ENCODE measurements at regions not wholly inside any gene's neighbourhood (a gene's known extent, or its start where the extent isn't known, plus 50 kb on each side); places are given as distances from the start of the nearest gene placed in this dataset.

DNA sequence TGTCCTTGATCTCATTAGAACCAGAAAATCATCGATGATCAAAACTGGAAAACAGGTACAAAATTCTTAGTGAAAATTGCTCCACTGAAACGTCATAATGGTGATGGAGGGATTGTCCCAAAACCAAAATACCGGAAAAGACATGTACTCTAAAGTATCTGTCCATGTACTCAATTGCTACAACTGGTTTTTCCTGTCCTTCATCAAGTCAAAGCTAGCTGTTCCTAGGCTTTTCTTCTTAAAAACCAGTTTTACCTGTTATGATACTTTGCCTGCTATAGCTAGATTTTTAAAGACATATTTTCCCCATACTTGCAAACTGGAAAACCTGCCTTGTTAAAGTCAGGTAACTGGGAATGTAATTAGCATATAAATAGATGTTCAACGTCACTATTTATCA, 50.5 kb upstream of the LRRC1 start:
- DNase-seq = peak; percentile 74

DNA sequence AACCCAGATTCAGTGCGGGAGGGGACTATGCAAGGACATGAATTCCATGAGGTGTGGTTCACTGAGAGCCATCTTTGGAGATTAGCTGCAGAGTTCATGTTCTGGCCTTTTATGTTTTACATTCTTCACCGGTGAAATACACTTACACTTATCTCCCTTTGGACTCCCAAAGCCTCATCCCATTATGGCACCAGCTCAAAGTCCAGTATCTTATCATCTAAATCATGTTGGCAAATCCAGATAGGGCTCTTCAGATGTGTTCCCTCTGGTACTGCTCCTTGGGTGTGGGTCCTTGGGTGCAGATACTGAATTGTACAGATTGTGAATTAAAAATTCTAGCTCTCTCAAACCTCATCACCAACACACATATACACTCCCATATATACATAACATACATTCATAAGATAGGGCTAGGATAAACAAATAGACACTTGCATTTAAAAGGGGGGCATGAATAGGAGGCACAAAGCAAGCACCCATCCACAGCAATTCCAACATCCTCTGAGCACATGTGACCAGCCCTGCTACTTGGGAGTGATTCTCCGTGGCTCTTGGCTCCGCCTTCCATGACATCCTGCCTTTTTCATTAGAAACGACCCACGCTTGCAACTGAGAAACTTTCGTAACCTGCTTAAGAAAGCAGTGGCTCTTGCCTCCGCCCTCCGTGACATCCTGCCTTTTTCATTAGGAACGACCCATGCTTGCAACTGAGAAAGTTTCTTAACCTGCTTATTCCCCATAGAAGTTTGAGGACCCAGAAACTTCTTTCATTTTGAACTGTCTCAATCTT, 53.6 kb upstream of the LRRC1 start:
- no peak for DNase-seq

DNA sequence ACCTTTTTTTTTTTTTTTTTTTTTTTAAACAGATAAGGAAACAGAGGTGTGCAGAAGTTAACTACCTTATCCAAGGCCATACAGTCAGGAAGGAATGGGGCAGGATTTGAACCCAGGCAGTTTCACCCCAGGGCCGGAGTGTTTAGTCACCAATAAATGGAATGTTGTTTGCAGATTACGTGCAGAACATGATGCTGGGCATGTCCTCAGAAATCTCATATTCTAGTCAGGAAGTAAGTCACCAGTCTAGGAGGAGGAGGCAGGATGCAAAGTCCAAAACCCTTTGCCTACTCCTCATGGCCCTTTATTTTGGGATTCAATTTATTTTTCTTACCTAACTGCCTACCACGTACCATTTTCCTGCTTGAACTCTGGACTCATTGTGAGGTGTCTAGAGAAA, 57.1 kb upstream of the LRRC1 start:
- no peak for DNase-seq

DNA sequence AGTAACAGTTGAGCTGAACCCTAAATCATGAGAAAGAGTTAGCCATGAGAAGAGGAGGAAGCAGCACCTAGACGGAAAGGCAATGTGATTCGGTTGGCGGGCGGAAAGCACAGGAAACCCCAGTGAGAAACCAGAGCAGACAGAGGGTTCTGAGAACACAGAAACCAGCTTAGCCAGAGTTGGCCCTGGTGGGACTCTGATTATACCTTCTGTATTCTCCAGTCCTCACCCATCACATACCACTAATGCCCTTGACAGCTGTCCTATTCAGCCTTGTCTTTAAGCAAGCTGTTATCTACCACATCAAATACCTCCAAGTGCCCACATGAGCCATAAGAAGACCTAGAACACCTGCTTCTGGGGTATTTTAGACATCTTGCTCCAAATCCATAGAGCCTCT, 58.9 kb upstream of the LRRC1 start:
- DNase-seq = no peak

DNA sequence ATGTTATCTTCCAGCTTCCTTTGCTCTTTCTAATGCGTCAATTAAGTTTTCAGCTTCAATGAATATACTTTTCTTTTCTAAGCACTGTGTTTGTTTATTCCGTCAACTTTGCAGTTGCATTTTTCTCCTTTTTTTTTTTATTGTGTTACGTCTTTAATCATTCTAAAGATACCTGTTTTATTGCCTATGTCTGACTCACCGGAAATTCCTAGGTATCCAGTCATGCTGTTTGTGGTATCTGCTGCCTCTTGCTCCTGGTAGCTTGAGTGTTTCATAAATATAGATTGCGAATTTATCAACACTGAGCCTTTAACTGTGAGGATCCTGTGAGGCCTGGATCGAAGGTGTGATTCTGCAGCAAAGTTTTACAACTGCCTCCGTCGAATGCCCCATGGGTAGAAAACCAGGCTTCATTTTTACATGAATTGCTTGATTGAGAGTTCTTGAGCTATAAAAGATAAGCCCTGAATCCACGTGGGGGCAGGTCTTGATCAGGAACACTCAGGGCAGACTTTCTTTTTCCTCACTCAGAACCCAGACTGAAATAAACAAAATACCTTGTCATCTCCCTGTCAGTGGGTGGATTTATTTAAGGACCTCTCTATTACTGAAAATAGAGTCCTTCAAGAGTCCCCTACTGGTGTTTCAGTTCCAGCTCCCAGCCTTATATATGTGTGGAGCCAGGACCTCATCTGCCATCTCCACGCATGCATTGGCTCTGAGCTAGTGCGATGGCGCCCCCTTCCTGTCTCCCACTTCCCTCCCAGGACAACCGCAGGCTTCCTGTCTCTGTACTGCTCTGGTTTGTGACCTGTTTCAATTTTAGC, 60.1 kb upstream of the LRRC1 start:
- no peak for DNase-seq

DNA sequence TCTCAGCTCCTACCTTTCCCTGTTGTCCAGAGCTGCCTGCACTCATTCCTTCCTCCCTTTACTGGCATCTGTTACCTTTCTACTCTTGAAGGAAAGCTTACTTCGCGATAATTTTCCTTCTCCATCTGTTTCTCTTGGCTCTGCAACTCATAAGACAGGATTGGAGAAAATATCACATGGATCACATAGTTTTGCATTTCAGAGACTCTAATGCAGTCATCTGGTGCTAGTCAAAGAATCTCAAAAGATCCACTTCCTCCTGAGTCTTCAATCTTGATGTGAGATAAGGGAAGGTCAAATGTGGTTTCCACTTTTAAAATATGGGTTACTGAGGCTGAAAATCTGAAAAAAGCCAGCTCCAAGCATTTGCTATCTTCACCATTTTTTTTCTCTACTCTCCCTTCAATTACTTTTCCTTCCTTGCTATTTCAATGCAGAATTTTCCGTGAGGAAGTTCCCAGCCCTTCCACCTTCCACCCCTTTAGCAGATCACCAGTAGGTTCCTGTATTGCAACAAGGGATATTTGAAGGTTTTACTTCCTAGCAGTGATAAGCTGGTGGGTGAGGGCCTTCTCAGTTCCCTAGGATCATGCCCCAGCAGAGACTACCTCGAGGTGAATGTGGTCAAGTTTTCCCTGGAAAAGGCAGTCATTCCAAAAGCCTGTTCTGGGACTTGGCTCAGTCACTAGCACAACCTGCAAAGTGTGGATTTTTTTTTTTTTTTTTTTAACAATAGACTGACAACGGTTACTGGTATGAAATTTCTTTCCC, 62.8 kb upstream of the LRRC1 start:
- no peak for DNase-seq

DNA sequence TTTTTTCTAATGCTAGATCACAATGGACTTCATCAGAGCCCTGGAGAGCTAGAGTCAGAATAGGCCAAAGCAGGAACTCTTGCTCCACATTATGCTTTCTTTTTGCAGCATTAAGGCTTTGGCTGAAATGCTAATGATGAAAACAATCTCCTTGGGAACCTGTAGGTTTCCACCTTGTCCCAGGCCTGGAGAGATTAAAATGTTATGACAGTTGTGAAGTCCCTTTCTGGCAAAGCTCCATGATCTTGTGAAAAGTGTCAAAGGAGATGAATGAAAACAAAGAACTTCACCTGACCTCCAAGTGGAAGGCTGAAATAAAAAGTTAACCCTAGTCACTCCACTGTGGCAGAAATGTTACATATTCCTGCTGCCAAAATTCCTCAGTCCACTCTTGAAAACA, 64.0 kb upstream of the LRRC1 start:
- no peak for DNase-seq

DNA sequence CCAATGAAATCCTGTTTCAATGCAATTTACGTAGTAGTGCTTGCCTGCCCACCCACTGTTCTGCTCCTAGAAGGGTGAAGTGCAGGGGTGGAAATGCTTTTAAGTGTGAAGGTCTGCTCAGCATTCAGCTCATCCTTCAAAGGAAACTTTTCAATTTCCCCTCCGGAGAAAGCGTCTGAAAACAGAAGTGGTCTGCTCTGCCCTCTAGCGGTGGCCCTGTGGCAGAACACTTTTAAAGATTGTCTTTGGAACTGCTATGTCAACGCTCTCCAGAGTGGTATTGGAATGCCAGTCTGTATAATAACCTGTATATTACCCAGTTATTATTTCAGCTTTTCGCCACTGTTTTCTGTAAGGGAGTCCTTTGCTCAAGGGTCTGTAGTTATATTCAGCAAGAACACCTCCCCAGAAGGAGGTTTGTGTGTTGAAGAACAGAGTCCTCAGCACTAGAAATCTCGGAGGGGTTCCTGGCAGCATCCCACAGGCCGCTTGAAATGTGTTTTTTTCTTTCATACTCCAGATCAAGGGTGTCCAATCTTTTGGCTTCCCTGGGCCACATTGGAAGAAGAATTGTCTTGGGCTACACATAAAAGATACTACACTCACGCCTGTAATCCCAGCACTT, 63.1 kb upstream of the KLHL31 start:
- no peak for DNase-seq

DNA sequence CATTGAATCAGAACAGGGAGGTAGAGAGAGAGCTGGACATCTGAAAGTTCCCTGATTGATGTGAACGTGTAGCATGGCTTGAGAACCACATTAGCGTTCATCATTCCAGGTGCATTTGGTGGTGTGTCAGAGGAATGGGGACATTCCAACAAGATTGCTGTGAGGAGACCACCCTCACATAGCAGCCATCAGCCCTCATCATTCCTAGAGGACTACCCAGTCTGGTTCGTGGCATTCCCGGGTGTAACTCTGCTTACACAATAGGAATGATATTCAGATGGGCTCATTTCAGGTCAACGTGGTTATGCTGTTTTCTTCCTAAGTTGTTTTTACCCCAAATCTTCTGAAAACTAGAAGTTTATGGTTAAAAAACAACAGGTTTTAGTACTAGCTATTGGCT, 62.2 kb upstream of the KLHL31 start:
- DNase-seq = no peak

DNA sequence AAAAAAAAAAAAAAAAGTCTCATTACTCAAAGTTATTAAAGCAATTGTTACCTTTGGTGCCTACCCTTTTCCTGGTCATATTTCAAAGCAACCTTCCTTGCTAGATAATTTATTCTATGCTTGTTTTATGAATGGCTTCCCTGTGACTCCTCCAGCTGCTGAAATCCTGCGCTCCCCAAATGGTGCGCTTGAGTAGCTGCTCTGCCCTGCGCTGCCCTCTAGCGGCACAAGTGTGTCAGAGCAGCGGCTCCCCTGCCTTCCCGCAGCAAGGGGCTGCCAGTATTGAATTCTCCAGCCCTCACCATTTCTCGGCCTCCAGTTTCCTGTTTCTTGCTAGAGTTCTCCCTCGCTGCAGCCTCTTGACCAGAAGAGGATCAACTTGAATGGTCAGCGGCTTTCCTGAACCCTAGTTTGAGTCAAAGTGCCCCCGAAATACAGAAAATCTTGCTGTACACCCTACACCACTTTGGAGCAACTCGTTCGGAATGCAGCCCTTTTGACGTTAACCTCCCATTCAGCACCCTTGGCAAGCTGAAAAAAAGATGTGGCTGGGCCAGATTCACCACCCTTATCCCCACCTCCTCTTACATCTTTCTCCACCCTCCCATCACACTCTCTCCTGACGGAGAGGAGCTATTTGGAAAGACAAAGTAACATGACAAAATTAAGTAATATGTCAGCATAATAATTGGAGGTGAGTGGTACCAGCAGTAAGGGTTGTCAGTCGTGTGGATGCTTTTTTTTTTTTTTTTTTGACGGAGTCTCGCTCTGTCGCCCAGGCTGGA, 60.4 kb upstream of the KLHL31 start:
- peak; percentile 5 for DNase-seq

DNA sequence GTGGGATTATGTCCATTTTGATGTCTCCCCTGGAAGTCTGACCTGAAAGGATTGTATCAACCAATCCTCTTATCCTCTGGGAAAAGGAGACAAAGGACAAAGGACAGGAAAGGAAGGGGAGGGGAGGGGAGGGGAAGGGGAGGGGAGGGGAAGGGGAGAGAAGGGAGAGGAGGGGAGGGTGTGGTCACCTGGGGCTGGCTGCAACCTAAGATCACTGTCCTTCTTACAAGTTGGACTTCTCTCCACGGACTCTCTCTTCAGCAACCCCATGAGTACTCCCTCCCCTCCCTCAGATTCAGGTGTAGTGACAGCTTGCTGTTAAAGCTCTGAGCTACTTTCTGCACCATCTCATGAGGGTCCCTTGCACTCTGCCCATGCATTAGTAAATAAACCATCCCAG, 58.9 kb upstream of the KLHL31 start:
- no peak for DNase-seq

DNA sequence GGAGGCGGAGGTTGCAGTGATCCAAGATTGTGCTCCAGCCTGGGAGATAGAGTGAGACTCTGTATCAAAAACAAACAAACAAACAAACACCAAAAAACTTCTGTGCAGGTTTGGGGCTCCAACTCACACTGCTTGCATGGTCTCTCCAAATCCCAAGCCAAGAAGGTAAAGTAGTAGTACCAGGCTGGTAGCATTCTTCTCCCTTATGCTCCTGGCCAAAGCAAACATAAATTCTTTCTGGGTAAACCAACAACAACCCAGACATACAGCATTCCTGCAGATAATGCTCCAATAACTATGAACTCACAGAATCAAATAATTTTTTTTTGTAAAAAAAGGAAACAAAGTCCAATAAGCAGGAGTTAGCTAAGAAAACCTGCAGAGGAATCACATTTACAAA, 57.8 kb upstream of the KLHL31 start:
- no peak for DNase-seq

DNA sequence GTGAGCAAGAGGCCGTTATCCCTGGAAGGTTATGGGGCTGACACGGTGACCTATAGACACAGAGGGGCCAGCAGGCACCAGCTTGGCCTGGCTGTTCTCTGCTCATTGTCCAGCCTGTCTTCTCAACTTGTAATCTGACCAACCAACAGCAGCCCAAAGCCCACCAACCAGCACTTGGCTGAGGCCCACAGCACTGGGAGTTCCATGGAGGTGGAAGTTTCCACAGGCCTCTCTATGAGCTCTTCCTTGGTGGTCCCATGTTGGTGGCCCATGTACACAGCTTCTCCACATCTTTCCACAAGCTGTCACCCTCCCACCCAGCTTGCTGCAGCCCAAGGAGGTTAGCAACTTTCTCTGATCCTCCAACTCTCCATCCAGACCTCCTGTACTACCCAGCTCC, 56.2 kb upstream of the KLHL31 start:
- no peak for DNase-seq

DNA sequence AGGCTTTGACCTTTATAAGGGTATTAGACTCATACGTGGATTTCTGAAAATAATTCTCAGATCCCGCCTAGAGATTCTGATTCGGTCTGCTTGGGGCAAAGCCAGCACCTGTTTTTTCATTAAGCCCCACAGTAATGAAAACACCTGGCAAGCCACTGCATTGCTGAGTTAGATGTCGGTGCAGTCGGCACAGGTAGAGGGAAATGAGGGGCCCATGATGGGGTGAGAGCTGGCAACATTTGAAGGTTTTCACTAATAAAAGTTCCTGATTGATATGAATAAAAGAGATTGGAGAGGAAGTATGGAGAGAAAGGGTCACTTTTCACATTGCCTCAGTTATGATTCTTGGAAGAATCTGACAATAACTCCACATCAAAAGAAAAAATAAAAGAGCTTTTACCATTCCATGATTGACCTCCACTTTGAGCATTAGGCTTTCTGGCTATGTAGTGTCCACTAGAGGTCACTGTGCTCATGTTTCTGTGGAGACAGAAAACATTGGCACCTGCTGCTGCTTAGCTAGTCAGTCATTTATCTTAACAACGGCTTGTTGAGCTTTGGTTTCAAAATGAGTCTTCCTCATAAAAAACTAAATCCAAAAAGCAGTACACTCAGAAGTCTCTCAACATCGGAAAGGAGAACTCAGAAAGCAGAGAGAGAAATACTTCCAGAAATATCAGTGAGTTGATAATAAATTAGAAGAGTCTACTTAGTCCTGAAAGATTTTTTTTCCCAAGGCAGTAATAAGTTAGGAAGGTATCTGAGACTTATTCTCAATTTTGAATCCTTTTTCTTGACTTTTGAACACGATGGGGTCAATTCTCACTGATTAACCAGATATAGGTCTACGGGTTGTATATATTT, 53.3 kb upstream of the KLHL31 start:
- DNase-seq = peak; percentile 60

DNA sequence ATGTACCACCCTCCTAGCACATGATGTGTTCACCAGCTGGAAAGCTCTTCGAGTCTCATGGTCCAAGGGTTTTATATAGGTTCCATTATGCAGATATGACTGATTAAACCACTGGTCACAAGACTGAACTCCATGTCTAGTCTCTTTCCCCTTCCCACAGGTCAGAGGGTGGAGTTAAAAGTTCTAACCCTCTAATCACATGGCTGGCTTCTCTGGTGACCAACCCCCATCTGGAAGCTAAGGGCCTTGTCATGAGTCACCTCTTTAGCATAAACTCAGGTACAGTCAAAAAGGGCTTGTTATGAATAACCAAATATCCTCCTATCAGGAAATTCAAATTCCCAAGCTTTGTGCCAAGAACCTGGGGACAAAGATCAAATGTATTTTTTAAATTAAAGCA, 52.0 kb upstream of the KLHL31 start:
- DNase-seq = peak; percentile 29

DNA sequence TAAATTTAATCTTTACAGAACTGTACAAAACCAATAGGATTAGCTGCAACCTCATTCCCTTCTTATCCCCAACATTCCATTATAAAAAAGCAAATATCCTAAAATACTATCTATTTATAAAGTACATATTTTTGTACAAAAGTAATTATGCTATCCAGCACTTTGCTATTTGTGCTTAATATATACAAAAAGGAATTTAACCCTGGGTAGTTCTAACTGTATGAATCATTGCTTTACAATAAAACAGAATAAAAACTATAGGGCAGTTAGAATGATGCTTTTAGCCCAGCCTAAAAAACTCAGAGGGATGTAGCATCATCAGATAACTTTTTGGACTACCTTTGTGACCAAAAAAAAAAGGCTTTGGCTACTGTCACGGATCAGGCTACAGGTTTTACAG, 49.9 kb upstream of the KLHL31 start:
- DNase-seq = no peak

All from NCI-H1048 (cell line).